ENCODE measurements at regions not wholly inside any gene's neighbourhood (a gene's known extent, or its start where the extent isn't known, plus 50 kb on each side); places are given as distances from the start of the nearest gene placed in this dataset.

DNA sequence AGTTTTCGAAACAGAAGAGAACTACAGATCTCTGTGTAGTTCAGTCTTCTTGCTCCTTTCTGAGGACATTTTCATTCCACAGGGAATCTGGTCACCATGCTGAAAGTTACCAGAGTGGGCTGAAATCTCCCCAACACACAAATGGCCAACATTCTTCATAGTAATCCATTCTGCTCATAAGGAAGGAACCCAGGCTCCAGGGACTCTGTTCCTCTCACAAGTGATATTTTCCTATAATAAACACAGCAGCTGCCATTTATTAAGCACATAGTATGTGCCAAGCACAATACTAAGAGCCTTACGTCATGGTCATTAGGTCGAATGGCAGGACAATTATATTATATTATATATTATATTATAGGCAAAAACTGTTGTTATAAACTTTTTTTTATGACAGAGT is 109.8 kb downstream of the RAB11FIP2 start:
- DNase-seq (ENCODE audit: low read depth in 1 of 2, low spot score in 1 of 2) (no peak), ATAC-seq (no peak), FAIRE-seq (no peak)
- no peak overlapping the region for H3K4me2 ChIP-seq
- CTCF ChIA-PET, result no interaction called here
- no peak overlapping the region for H3K27ac ChIP-seq
- POLR2A ChIA-PET, result no interaction called here
- TF ChIP-seq, protein P1, sequence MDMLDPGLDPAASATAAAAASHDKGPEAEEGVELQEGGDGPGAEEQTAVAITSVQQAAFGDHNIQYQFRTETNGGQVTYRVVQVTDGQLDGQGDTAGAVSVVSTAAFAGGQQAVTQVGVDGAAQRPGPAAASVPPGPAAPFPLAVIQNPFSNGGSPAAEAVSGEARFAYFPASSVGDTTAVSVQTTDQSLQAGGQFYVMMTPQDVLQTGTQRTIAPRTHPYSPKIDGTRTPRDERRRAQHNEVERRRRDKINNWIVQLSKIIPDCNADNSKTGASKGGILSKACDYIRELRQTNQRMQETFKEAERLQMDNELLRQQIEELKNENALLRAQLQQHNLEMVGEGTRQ (IDR thresholded peaks at IDR 0.05), result no peak
- TF ChIP-seq FOSL2 (IDR thresholded peaks at IDR 0.05), result no peak
- no peak for TF ChIP-seq FOSL2 (CRISPR knock-in tag; IDR thresholded peaks at IDR 0.05)
- TF ChIP-seq CEBPB (IDR thresholded peaks at IDR 0.05), result no peak
- TF ChIP-seq HOXB5 (CRISPR knock-in tag; IDR thresholded peaks at IDR 0.05), result no peak
- no peak for TF ChIP-seq HOXB13 (CRISPR knock-in tag; IDR thresholded peaks at IDR 0.05; ENCODE audit: low read depth)
- TF ChIP-seq GATA3 (IDR thresholded peaks at IDR 0.05; ENCODE audit: borderline replicate concordance), result no peak
- TF ChIP-seq, protein P2, sequence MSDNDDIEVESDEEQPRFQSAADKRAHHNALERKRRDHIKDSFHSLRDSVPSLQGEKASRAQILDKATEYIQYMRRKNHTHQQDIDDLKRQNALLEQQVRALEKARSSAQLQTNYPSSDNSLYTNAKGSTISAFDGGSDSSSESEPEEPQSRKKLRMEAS (IDR thresholded peaks at IDR 0.05), result no peak
- no peak for TF ChIP-seq HEYL (CRISPR knock-in tag; IDR thresholded peaks at IDR 0.05)
- TF ChIP-seq, protein P3, sequence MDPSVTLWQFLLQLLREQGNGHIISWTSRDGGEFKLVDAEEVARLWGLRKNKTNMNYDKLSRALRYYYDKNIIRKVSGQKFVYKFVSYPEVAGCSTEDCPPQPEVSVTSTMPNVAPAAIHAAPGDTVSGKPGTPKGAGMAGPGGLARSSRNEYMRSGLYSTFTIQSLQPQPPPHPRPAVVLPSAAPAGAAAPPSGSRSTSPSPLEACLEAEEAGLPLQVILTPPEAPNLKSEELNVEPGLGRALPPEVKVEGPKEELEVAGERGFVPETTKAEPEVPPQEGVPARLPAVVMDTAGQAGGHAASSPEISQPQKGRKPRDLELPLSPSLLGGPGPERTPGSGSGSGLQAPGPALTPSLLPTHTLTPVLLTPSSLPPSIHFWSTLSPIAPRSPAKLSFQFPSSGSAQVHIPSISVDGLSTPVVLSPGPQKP (IDR thresholded peaks at IDR 0.05; ENCODE audit: low read depth, low read length), result no peak
- TF ChIP-seq, protein P4, sequence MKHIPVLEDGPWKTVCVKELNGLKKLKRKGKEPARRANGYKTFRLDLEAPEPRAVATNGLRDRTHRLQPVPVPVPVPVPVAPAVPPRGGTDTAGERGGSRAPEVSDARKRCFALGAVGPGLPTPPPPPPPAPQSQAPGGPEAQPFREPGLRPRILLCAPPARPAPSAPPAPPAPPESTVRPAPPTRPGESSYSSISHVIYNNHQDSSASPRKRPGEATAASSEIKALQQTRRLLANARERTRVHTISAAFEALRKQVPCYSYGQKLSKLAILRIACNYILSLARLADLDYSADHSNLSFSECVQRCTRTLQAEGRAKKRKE (CRISPR knock-in tag; IDR thresholded peaks at IDR 0.05; ENCODE audit: low read depth), result no peak
- TF ChIP-seq, protein P5, sequence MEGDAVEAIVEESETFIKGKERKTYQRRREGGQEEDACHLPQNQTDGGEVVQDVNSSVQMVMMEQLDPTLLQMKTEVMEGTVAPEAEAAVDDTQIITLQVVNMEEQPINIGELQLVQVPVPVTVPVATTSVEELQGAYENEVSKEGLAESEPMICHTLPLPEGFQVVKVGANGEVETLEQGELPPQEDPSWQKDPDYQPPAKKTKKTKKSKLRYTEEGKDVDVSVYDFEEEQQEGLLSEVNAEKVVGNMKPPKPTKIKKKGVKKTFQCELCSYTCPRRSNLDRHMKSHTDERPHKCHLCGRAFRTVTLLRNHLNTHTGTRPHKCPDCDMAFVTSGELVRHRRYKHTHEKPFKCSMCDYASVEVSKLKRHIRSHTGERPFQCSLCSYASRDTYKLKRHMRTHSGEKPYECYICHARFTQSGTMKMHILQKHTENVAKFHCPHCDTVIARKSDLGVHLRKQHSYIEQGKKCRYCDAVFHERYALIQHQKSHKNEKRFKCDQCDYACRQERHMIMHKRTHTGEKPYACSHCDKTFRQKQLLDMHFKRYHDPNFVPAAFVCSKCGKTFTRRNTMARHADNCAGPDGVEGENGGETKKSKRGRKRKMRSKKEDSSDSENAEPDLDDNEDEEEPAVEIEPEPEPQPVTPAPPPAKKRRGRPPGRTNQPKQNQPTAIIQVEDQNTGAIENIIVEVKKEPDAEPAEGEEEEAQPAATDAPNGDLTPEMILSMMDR (IDR thresholded peaks at IDR 0.05), result no peak
- TF ChIP-seq NFE2L2 (conservative IDR thresholded peaks at IDR 0.05; ENCODE audit: low read length), result no peak
- no peak for TF ChIP-seq FOSB (CRISPR knock-in tag; IDR thresholded peaks at IDR 0.05)
- no peak for TF ChIP-seq ZSCAN20 (CRISPR knock-in tag; IDR thresholded peaks at IDR 0.05)
- TF ChIP-seq EP300 (IDR thresholded peaks at IDR 0.05), result no peak
- TF ChIP-seq ESRRA (IDR thresholded peaks at IDR 0.05; ENCODE audit: borderline replicate concordance, low read length), result no peak
- H3K4me3 ChIP-seq, result no peak overlapping the region
- no peaks in the 10 kb centered on the region for H3K4me1 ChIP-seq
- 73% methylated on average over 3 of the region's 3 CpGs for whole genome bisulfite sequencing (ENCODE audit: missing lambda C conversion rate)
- no peaks in the 10 kb centered on the region for H3K9me3 ChIP-seq

DNA sequence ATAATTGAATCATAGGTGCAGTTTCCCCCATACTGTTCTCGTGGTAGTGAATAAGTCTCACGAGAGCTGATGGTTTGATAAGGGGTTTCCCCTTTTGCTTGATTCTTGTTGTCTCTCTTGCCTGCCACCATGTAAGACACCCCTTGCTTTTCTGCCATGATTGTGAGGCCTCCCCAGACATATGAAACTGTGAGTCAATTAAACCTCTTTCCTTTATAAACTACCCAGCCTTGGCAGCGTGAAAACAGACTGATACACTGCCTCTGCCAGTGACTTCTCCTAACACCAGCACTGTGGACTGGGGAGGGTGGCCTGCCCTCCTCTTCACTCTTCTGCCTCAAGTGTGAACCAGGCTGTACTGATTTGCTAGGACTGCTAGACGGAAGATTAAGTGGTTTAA is 108.6 kb downstream of the RAB11FIP2 start:
- no peak overlapping the region for H3K4me3 ChIP-seq
- H3K27ac ChIP-seq, result no peak overlapping the region
- ATAC-seq, result no peak
- no peak overlapping the region for H3K4me2 ChIP-seq
- 27% methylated on average over 4 of the region's 4 CpGs for WGBS (ENCODE audit: missing lambda C conversion rate)
- TF ChIP-seq, protein P2 (IDR thresholded peaks at IDR 0.05), result no peak
- TF ChIP-seq, protein P6, sequence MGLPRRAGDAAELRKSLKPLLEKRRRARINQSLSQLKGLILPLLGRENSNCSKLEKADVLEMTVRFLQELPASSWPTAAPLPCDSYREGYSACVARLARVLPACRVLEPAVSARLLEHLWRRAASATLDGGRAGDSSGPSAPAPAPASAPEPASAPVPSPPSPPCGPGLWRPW (IDR thresholded peaks at IDR 0.05), result no peak
- TF ChIP-seq ZNF302 (CRISPR knock-in tag; IDR thresholded peaks at IDR 0.05) (no peak), RARB (CRISPR knock-in tag; IDR thresholded peaks at IDR 0.05) (no peak)
- POLR2A ChIA-PET, result no interaction called here
- FAIRE-seq, result no peak
- no peaks in the 10 kb centered on the region for H3K9me3 ChIP-seq
- CTCF ChIA-PET, result no interaction called here
- no peak for DNase-seq (ENCODE audit: low read depth in 1 of 2, low spot score in 1 of 2)
- H3K4me1 ChIP-seq, result no peaks in the 10 kb centered on the region

DNA sequence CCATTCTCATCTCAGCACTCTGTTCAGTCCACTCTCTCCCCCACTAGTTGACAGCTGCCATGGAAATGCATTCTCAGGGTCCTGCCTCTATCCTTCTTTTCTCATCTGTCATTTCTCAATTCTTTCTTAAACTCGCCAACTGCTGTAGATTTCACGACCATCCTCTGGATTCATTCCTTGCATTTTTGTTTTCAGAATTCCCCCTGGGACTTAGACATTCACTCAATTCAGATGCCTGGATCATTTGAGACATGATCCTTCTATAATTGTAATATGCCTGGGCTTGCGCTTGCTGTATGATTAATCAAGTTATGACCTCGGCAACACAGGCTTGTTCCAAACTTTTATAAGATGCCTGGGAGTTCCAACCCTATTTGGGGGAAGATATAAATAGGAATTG is 104.5 kb downstream of the RAB11FIP2 start:
- Histone ChIP-seq H3K27ac (no peak overlapping the region), H3K4me3 (no peak overlapping the region), H3K9me3 (no peaks in the 10 kb centered on the region), H3K4me1 (no peaks in the 10 kb centered on the region), H3K4me2 (no peak overlapping the region)
- ChIA-PET POLR2A (no interaction called here), CTCF (no interaction called here)
- WGBS (ENCODE audit: missing lambda C conversion rate), result 21% methylated on average over 4 of the region's 4 CpGs
- FAIRE-seq, result no peak
- DNase-seq (ENCODE audit: low read depth in 1 of 2, low spot score in 1 of 2), result no peak
- no peak for ATAC-seq
- TF ChIP-seq RFX5 (IDR thresholded peaks at IDR 0.05) (no peak), BHLHE40 (IDR thresholded peaks at IDR 0.05; ENCODE audit: low read depth, low read length) (no peak), CBX8 (IDR thresholded peaks at IDR 0.05) (no peak), POLR2A (IDR thresholded peaks at IDR 0.05; ENCODE audit: low read length) (no peak), ESRRA (IDR thresholded peaks at IDR 0.05; ENCODE audit: borderline replicate concordance, low read length) (no peak)
- TF ChIP-seq, protein P1 (IDR thresholded peaks at IDR 0.05), result no peak

Measured in A549 (cell line).